GM12874 (cell line): ENCODE measurements at regions not wholly inside any gene's neighbourhood (a gene's known extent, or its start where the extent isn't known, plus 50 kb on each side); places are given as distances from the start of the nearest gene placed in this dataset.

Experiments used
- TF ChIP-seq, protein P1 (sequence below): IDR thresholded peaks from 2 replicates; pipeline ENCODE4 v1.5.1; 2011; ENCODE audit warnings: low read depth, mild to moderate bottlenecking, control low read depth, low read length, moderate library complexity; ENCODE audit not compliant: insufficient read depth

DNA sequence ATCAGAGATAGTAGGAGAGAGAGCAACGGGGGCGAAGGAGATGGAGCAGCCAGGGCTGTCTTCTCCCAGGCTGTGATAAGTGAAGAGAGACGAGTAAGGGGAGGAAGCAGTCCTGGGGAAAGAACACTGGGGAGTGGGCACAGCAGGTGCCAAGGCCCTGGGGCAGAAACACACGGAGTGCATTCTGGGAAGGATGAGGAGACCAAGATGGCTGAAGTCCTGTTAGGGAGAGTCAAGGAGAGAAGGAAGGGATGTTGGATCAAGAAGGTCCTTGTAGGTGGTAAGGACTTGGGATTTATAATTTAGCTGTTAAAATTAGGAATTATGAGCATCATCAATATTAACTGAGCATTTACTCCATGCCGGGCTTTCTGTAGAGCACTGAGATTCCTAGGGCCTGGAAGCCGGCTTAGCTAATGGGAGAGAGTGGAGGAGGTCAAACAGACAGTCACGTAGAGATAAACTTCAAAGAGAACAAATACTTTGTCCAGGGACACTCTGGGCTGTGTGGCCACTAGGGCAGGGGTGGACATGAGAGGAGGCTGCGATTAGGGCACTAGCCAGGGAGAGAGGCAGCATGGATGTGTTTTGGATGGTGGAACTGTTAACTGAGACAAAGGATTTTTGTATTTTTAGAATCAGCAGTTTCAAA, 134.2 kb upstream of the PEG3 start:
- TF ChIP-seq, protein P1, sequence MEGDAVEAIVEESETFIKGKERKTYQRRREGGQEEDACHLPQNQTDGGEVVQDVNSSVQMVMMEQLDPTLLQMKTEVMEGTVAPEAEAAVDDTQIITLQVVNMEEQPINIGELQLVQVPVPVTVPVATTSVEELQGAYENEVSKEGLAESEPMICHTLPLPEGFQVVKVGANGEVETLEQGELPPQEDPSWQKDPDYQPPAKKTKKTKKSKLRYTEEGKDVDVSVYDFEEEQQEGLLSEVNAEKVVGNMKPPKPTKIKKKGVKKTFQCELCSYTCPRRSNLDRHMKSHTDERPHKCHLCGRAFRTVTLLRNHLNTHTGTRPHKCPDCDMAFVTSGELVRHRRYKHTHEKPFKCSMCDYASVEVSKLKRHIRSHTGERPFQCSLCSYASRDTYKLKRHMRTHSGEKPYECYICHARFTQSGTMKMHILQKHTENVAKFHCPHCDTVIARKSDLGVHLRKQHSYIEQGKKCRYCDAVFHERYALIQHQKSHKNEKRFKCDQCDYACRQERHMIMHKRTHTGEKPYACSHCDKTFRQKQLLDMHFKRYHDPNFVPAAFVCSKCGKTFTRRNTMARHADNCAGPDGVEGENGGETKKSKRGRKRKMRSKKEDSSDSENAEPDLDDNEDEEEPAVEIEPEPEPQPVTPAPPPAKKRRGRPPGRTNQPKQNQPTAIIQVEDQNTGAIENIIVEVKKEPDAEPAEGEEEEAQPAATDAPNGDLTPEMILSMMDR = no peak

DNA sequence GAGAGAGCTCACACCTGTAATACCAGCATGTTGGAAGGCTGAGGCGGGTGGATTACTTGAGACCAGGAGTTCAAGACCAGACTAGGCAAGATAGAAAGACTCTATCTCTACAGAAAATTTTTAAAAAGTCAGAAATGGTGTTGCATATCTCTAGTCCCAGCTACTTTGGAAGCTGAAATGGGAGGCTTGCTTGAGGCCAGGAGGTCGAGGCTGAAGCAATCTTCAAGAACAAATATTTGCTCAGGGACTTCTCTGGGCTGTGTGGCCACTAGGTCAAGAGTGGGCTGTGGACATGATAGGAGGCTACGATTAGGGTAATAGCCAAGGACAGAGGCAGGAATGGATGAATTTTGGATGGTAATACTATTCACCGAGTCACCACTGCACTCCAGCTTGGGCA, 135.8 kb upstream of the PEG3 start:
- TF ChIP-seq, protein P1 = no peak

DNA sequence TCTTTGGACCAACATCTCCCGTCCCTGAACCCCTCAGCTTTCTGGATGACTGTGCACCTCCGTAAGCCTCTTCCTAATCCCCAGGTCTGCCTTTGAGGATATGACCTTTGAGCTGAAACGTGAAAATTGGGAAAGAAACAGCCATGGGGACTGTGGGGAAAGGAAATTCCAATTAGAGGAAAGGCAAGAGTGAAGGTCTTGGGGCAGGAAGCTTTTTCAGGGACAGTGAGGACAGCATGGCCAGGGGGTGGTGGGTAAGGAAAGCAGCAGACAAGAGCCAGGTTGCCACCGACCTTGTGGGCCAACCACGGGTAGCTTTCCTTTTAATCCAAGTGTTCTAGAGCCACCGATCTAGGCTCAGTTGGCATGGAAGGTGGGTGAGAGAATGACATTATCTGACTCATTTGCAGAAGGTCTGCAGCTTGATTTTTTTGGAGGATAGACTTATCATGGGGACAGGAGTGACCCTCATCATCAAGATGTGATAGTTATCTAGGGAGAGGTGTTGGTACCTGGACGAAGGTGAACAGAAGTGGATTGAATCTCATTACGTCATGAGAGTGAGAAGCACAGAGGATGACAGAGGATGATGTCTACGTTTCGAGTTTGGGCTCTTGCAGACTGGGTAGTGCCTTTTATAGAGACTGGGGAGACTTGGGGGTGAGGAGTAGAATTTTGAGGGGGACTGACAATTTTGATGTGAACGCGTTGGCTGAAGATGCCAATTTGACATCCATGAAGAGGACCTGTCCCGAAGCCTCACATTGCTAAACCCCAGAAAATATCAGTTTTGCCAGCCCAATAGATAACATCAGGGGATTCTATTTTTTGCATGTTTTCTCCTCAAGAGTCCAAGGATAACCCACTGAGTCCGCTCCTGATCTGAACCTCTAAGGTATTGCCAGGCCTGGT, 136.7 kb upstream of the PEG3 start:
- TF ChIP-seq, protein P1 = no peak

DNA sequence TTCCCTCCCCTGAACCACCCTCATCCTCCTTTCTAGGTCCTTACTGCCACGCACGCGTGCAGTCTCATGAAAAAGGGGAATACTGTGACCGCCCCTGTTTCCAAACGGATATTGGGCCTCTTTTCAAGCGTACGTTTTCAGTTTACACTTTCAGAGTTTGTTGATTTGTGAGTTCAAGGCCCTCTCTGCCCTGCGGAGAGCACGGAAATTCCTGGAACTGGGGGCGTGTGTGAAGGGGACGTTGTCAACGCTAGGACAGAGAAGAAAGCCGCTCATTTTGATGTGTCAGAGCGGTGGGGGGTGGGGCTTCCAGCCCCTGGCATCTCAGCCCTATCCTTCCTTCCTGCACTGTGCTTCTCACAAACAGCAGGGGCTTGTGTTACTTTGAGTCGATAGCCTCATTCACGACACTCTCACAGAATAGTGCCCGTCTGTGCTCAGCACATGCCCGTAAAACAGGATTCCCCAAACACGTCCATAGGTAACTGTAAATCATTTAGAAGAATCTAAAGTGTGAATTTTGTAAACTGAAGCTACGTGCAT, 137.6 kb upstream of the PEG3 start:
- TF ChIP-seq, protein P1 = no peak

DNA sequence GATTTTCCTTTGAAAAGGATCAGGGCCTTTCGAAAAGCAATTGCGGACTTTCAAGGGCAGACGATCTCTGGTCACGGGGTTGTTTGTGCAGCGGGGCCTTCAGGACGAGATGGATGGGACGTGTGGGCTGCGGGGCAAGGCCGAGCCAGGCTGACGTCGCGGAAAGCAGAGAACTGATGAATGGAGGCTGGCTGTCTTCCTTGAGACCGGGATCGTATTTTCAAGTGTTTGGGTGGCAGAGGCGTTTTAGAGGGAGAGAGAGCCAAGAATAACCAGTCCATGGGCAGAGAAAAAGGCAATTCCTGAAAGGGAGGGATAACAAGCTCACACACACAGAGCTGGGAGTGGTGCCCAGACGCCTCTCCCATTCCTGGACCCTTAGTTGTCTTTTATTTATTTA, 138.9 kb upstream of the USP29 start:
- TF ChIP-seq, protein P1 = no peak

DNA sequence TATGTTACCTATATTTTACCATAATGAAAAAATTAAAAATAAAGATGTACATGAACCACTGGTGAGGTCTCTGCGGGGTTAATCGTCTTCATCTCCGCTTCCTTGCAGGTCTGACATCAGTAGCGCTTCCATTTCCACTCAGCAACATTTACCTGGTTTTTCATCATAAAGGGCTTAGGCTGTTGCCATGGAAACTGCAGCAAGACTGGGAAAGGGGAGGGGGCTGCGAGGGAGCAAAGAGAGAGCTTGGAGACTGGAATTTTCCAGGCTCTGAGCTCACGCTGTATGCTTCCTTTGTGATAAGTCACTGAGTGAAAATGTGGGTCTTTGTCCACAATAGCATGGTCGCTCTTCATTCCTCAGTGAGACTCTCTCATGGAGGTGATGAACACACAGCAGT, 136.6 kb upstream of the USP29 start:
- TF ChIP-seq, protein P1 = no peak

DNA sequence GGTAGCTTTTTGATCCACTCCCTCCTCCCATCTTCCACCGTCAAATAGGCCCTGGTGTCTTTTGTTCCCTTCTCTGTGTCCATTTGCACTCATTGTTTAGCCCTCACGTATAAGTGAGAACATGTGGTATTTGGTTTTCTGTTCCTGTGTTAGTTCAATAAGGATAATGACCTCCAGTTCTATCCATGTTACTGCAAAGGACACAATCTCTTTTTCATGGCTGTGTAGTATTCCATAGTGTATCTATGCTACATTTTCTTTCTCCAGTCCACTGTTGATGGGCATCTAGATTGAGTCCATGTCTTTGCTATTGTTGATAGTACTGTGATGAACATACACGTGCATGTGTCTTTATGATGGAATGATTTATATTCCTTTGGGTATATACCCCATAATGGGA, 136.0 kb upstream of the USP29 start:
- TF ChIP-seq, protein P1 = no peak
